Ishikawa (cell line): ENCODE measurements at regions not wholly inside any gene's neighbourhood (a gene's known extent, or its start where the extent isn't known, plus 50 kb on each side); places are given as distances from the start of the nearest gene placed in this dataset.

Experiments
- CREB1 ChIP-seq: IDR thresholded peaks from 2 replicates; pipeline ENCODE4 v1.6.1; 2012; ENCODE audit warnings: low read depth
- EP300 ChIP-seq: IDR thresholded peaks from 2 replicates; pipeline ENCODE4 v1.6.1; 2012; ENCODE audit warnings: borderline replicate concordance
- FOXM1 ChIP-seq: IDR thresholded peaks from 2 replicates; pipeline ENCODE4 v1.6.1; 2012; ENCODE audit warnings: low read depth, borderline replicate concordance
- RAD21 ChIP-seq: IDR thresholded peaks from 2 replicates; pipeline ENCODE4 v1.6.1; 2012; ENCODE audit warnings: low read depth
- TAF1 ChIP-seq: IDR thresholded peaks from 2 replicates; pipeline ENCODE4 v1.6.1; 2012; ENCODE audit warnings: low read depth, mild to moderate bottlenecking
- TCF12 ChIP-seq: IDR thresholded peaks from 2 replicates; pipeline ENCODE4 v1.6.1; 2012; ENCODE audit warnings: low read depth
- TEAD4 ChIP-seq: IDR thresholded peaks from 2 replicates; pipeline ENCODE4 v1.6.1; 2012
- YY1 ChIP-seq: IDR thresholded peaks from 2 replicates; pipeline ENCODE4 v1.6.1; 2012; ENCODE audit warnings: low read depth
- TF ChIP-seq, protein P1 (sequence below): IDR thresholded peaks from 2 replicates; pipeline ENCODE4 v1.6.1; 2012
- TF ChIP-seq, protein P2 (sequence below): IDR thresholded peaks from 2 replicates; pipeline ENCODE4 v1.6.1; 2012; ENCODE audit warnings: low read depth, mild to moderate bottlenecking
- TF ChIP-seq, protein P3 (sequence below): IDR thresholded peaks from 2 replicates; pipeline ENCODE4 v1.6.1; 2012

DNA sequence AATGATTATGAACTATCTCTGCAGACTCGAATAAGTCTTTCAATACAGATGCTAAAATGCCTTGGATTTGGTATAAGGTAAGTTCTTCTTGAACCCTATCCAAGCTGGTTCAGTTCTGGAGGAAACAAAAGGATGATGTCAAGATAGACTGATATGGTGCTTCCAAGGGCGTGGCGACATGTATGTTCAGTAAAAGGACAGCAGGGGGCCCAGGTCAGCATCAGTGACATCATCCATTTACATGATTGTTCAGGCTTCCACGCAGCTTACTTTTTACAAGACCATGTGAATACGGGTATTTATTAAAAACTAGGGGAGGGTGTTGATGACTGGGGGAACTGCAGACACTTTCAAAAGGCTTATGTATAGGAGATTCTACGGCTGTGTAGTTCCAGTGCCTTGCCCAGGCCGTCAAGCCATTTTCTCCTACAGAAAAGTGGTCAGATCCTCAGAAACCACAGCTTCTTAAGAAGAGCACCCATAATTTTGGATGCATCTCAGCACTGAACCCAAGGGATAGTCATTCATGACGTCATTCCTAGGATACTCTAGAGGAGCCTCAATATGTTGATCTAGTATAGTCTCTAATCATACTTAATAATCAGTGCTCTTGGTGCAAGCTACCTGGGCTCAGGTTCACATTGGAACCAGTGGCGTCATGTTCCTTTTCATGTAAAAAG is 527.7 kb downstream of the FUT8 start:
- TF ChIP-seq TEAD4 (no peak), RAD21 (no peak), YY1 (no peak), CREB1 (no peak), EP300 (no peak), TCF12 (no peak), TAF1 (no peak), FOXM1 (no peak)
- TF ChIP-seq, protein P1, sequence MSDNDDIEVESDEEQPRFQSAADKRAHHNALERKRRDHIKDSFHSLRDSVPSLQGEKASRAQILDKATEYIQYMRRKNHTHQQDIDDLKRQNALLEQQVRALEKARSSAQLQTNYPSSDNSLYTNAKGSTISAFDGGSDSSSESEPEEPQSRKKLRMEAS = no peak
- TF ChIP-seq, protein P2, sequence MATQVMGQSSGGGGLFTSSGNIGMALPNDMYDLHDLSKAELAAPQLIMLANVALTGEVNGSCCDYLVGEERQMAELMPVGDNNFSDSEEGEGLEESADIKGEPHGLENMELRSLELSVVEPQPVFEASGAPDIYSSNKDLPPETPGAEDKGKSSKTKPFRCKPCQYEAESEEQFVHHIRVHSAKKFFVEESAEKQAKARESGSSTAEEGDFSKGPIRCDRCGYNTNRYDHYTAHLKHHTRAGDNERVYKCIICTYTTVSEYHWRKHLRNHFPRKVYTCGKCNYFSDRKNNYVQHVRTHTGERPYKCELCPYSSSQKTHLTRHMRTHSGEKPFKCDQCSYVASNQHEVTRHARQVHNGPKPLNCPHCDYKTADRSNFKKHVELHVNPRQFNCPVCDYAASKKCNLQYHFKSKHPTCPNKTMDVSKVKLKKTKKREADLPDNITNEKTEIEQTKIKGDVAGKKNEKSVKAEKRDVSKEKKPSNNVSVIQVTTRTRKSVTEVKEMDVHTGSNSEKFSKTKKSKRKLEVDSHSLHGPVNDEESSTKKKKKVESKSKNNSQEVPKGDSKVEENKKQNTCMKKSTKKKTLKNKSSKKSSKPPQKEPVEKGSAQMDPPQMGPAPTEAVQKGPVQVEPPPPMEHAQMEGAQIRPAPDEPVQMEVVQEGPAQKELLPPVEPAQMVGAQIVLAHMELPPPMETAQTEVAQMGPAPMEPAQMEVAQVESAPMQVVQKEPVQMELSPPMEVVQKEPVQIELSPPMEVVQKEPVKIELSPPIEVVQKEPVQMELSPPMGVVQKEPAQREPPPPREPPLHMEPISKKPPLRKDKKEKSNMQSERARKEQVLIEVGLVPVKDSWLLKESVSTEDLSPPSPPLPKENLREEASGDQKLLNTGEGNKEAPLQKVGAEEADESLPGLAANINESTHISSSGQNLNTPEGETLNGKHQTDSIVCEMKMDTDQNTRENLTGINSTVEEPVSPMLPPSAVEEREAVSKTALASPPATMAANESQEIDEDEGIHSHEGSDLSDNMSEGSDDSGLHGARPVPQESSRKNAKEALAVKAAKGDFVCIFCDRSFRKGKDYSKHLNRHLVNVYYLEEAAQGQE = no peak
- TF ChIP-seq, protein P3, sequence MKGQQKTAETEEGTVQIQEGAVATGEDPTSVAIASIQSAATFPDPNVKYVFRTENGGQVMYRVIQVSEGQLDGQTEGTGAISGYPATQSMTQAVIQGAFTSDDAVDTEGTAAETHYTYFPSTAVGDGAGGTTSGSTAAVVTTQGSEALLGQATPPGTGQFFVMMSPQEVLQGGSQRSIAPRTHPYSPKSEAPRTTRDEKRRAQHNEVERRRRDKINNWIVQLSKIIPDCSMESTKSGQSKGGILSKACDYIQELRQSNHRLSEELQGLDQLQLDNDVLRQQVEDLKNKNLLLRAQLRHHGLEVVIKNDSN = no peak
